ENCODE measurements at regions not wholly inside any gene's neighbourhood (a gene's known extent, or its start where the extent isn't known, plus 50 kb on each side); places are given as distances from the start of the nearest gene placed in this dataset.

GRCh38 chr18:37628470-37629220 lies 63.0 kb upstream of the CELF4 start:
- DNase-seq, result no peak

GRCh38 chr18:37624318-37624717 lies 58.7 kb upstream of the CELF4 start:
- no peak for DNase-seq

DNA sequence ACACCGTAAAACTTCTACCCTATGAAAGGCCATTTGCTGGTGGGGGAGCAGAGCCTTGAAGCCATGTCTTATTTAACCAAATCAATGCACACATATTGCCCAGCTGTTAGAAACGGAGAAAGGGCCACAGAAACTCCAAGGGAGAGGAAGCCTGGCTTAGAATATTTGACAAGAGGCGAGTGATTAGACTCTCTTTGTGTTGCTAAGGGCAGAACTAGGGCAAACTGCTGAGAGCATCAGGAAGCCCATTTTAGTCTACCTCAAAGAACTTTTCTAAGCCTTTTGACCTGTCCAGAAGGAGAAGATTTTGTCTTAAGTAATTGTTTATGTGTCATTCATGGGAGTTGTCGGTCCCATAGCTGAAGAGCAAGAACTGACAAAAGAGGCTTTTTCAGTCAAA lies 54.4 kb upstream of the CELF4 start:
- no peak for DNase-seq

DNA sequence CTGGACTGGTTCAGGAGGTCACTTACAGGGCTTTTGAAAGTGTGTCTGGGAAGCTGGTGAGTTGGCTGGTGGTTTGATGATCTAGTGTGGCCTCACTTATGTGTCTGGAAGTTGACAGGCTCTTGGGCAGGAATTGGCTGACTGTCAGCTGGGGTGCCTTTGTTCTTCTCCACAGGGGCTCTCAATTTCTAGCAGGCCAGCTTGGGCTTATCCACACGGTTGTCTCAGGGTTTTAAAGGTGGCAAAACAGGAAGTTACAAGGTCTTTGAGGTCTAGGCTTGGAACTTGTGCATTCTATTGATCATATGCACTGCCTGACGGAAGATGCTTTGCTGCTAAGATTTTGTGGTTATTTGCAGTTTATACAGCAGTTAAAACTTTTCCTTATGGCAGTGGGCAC lies 52.0 kb upstream of the CELF4 start:
- DNase-seq, result no peak
